PC-3 (cell line): ENCODE measurements at regions not wholly inside any gene's neighbourhood (a gene's known extent, or its start where the extent isn't known, plus 50 kb on each side); places are given as distances from the start of the nearest gene placed in this dataset.

Source experiments
- ATAC-seq: fragments of 200-7000 bp; cut with Tn5 transposase; 2 replicates; pipeline ENCODE4 v1.9.1; 2020; ENCODE audit warnings: mild to moderate bottlenecking, moderate library complexity
- BruUV-seq: library from RNA; stranded (reverse); fragments of 400-500 nt; replicated peaks from 2 replicates; lab custom pipeline; 2021; lab: Mats Ljungman, UMichigan
- CTCF ChIA-PET: fragments of 300-600 bp; sonication (Branson Sonifier 250); formaldehyde crosslinking; loops from one replicate; lab custom pipeline; 2022; ENCODE audit warnings: antibody characterized with exemption; lab: Charles Lee
- POLR2A ChIA-PET: fragments of 300-600 bp; sonication (Branson Sonifier 250); formaldehyde crosslinking; loops from one replicate; lab custom pipeline; 2022; ENCODE audit warnings: antibody characterized with exemption; ENCODE audit not compliant: unreplicated experiment; lab: Charles Lee
- DNase-seq: peaks from one replicate; pipeline ENCODE4 v3.0.0-alpha.2; 2015
- H2AFZ ChIP-seq: fragments of 300-600 bp; sonication (generic); 2 replicates; pipeline ENCODE4 v1.6.0; 2016; ENCODE audit warnings: antibody characterized with exemption, low read length
- H3F3A ChIP-seq: fragments of 300-600 bp; sonication (generic); one replicate; pipeline ENCODE4 v1.6.0; 2017; ENCODE audit warnings: antibody characterized with exemption, low read length, control low read depth, mild to moderate bottlenecking; ENCODE audit not compliant: unreplicated experiment
- H3K27ac ChIP-seq: fragments of 300-600 bp; sonication (generic); 2 replicates; pipeline ENCODE4 v1.5.1; 2016; ENCODE audit warnings: mild to moderate bottlenecking, low read length
- H3K27me3 ChIP-seq: fragments of 300-600 bp; sonication (generic); 2 replicates; pipeline ENCODE4 v1.6.1; 2016; ENCODE audit warnings: low read length, mixed read lengths
- H3K36me3 ChIP-seq: fragments of 300-600 bp; sonication (generic); 2 replicates; pipeline ENCODE4 v1.6.1; 2016; ENCODE audit warnings: low read depth, mixed run types, low read length, mixed read lengths
- H3K4me1 ChIP-seq: fragments of 300-600 bp; sonication (generic); 2 replicates; pipeline ENCODE4 v1.5.1; 2016; ENCODE audit warnings: low read length; ENCODE audit not compliant: insufficient read depth
- H3K4me2 ChIP-seq: fragments of 300-600 bp; sonication (generic); 2 replicates; pipeline ENCODE4 v1.6.0; 2016; ENCODE audit warnings: low read length
- H3K4me3 ChIP-seq: fragments of 300-600 bp; sonication (generic); 2 replicates; pipeline ENCODE4 v1.5.1; 2016; ENCODE audit warnings: mild to moderate bottlenecking, low read length, mixed read lengths
- H3K79me2 ChIP-seq: fragments of 300-600 bp; sonication (generic); 2 replicates; pipeline ENCODE4 v1.6.1; 2017; ENCODE audit warnings: low read length, mixed read lengths
- H3K9ac ChIP-seq: fragments of 300-600 bp; sonication (generic); 2 replicates; pipeline ENCODE4 v1.6.0; 2016; ENCODE audit warnings: mild to moderate bottlenecking, low read length
- H3K9me2 ChIP-seq: fragments of 300-600 bp; sonication (generic); replicated peaks from 2 replicates; pipeline ENCODE4 v1.6.1; 2016; ENCODE audit warnings: mixed run types, low read length, mixed read lengths
- H3K9me3 ChIP-seq: fragments of 300-600 bp; sonication (generic); 2 replicates; pipeline ENCODE4 v1.6.1; 2016; ENCODE audit warnings: low read length, mixed read lengths
- H4K20me1 ChIP-seq: fragments of 300-600 bp; sonication (generic); 2 replicates; pipeline ENCODE4 v1.6.1; 2016; ENCODE audit warnings: low read length, mixed read lengths
- CTCF ChIP-seq: fragments of 300-600 bp; sonication (generic); conservative IDR thresholded peaks from 2 replicates; pipeline ENCODE4 v1.5.1; 2017; ENCODE audit warnings: antibody characterized with exemption, low read depth, mild to moderate bottlenecking, low read length
- EZH2 ChIP-seq: fragments of 300-600 bp; sonication (generic); IDR thresholded peaks from one replicate; pipeline ENCODE4 v1.6.1; 2017; ENCODE audit warnings: antibody characterized with exemption, mild to moderate bottlenecking, low read length; ENCODE audit not compliant: unreplicated experiment
- EZH2phosphoT487 ChIP-seq: fragments of 300-600 bp; sonication (generic); IDR thresholded peaks from 2 replicates; pipeline ENCODE4 v1.6.1; 2018; ENCODE audit warnings: mild to moderate bottlenecking, antibody characterized with exemption, low read length, borderline replicate concordance
- intact Hi-C: fragments of 100-400 bp; cut with micrococcal nuclease; formaldehyde crosslinking; loops from 2 replicates; pipeline ENCODE4 v1.9.0; 2023

GRCh38 chr3:4222574-4223175 lies 80.5 kb upstream of the SETMAR start:
- H3K4me1 ChIP-seq = no peaks in the 10 kb centered on the region
- no peak overlapping the region for H3K27ac ChIP-seq
- no peak overlapping the region for H2AFZ ChIP-seq
- no peak for TF ChIP-seq EZH2
- TF ChIP-seq EZH2phosphoT487 = no peak
- TF ChIP-seq CTCF = no peak
- ChIA-PET CTCF (no interaction called here), POLR2A (no interaction called here)
- H3K79me2 ChIP-seq = no peaks in the 10 kb centered on the region
- H3K4me2 ChIP-seq = no peak overlapping the region
- BruUV-seq = no TSS peak
- no peak overlapping the region for H3K9ac ChIP-seq
- intact Hi-C loops = no loop called here
- H3K36me3 ChIP-seq = no peaks in the 10 kb centered on the region
- no peaks in the 10 kb centered on the region for H4K20me1 ChIP-seq
- no peak overlapping the region for H3K4me3 ChIP-seq
- H3K27me3 ChIP-seq = no peaks in the 10 kb centered on the region
- H3K9me2 ChIP-seq = no peaks in the 10 kb centered on the region
- H3K9me3 ChIP-seq = no peaks in the 10 kb centered on the region
- no peak for ATAC-seq
- DNase-seq = no peak
- H3F3A ChIP-seq = no peaks in the 10 kb centered on the region

GRCh38 chr3:4223777-4224176 lies 79.4 kb upstream of the SETMAR start:
- no peak overlapping the region for H3K9ac ChIP-seq
- intact Hi-C loops = no loop called here
- TF ChIP-seq CTCF = no peak
- no peak for TF ChIP-seq EZH2
- TF ChIP-seq EZH2phosphoT487 = no peak
- no peak overlapping the region for H3K4me3 ChIP-seq
- DNase-seq (no peak), ATAC-seq (no peak)
- POLR2A ChIA-PET = no interaction called here
- no TSS peak for BruUV-seq
- peaks cover 3% of the 10 kb centered on the region; the same call in 1 of the 2 replicates for H3K27me3 ChIP-seq
- no peaks in the 10 kb centered on the region for H3K36me3 ChIP-seq
- H3K4me1 ChIP-seq = no peaks in the 10 kb centered on the region
- H2AFZ ChIP-seq = no peak overlapping the region
- no peaks in the 10 kb centered on the region for H3K9me3 ChIP-seq
- H3F3A ChIP-seq = no peaks in the 10 kb centered on the region
- no peak overlapping the region for H3K27ac ChIP-seq
- no peak overlapping the region for H3K4me2 ChIP-seq
- no peaks in the 10 kb centered on the region for H3K9me2 ChIP-seq
- H3K79me2 ChIP-seq = no peaks in the 10 kb centered on the region
- CTCF ChIA-PET = no interaction called here
- no peaks in the 10 kb centered on the region for H4K20me1 ChIP-seq

- no peaks in the 10 kb centered on the region for H3K4me1 ChIP-seq
- peaks cover 4% of the 10 kb centered on the region; the same call in 1 of the 2 replicates for H3K27me3 ChIP-seq
- DNase-seq (no peak), ATAC-seq (no peak)
- ChIA-PET CTCF (no interaction called here), POLR2A (no interaction called here)
- H3K4me2 ChIP-seq = no peak overlapping the region
- intact Hi-C loops = no loop called here
- no peaks in the 10 kb centered on the region for H4K20me1 ChIP-seq
- H3K27ac ChIP-seq = no peak overlapping the region
- H3K9ac ChIP-seq = no peak overlapping the region
- no peak overlapping the region for H2AFZ ChIP-seq
- no peaks in the 10 kb centered on the region for H3K9me2 ChIP-seq
- no peaks in the 10 kb centered on the region for H3K79me2 ChIP-seq
- H3F3A ChIP-seq = no peaks in the 10 kb centered on the region
- TF ChIP-seq EZH2 (no peak), CTCF (no peak), EZH2phosphoT487 (no peak)
- no TSS peak for BruUV-seq
- H3K36me3 ChIP-seq = no peaks in the 10 kb centered on the region
- H3K9me3 ChIP-seq = no peaks in the 10 kb centered on the region
- no peak overlapping the region for H3K4me3 ChIP-seq
Measured at GRCh38 chr3:4224331-4224730, 78.8 kb upstream of the SETMAR start.
